Pons (tissue), 1 donor: ENCODE measurements at regions not wholly inside any gene's neighbourhood (a gene's known extent, or its start where the extent isn't known, plus 50 kb on each side); places are given as distances from the start of the nearest gene placed in this dataset.
"Not testable (repeated sequence)": the region's sequence is repeated elsewhere in the genome, so short reads cannot be mapped to it uniquely, and the experiment has no call there.

ENCODE experiments used
- DNase-seq: peaks from one replicate; pipeline ENCODE4 v3.0.0-alpha.2; 2016; ENCODE audit warnings: low spot score

- no peak for DNase-seq
Observed at GRCh38 chr21:28181730-28182129, 810.9 kb downstream of the LTN1 start.

GRCh38 chr21:28179136-28179535 is 813.5 kb downstream of the LTN1 start:
- no peak for DNase-seq

- DNase-seq, result no peak
Observed at GRCh38 chr21:28177124-28177523, 815.6 kb downstream of the LTN1 start.

- no peak for DNase-seq
Observed at GRCh38 chr21:28174701-28175100, 818.0 kb downstream of the LTN1 start.

- DNase-seq, result no peak
Observed at GRCh38 chr21:28174006-28174405, 818.7 kb downstream of the LTN1 start.

GRCh38 chr21:28172376-28172775 is 820.3 kb downstream of the LTN1 start:
- DNase-seq, result no peak

GRCh38 chr21:28167366-28167765 is 825.3 kb downstream of the LTN1 start:
- DNase-seq, result no peak

- DNase-seq, result not testable (repeated sequence)
Observed at GRCh38 chr21:28164519-28164918, 828.2 kb downstream of the LTN1 start.

- not testable (repeated sequence) for DNase-seq
Observed at GRCh38 chr21:28162052-28162451, 830.6 kb downstream of the LTN1 start.

GRCh38 chr21:28160378-28160777 is 832.3 kb downstream of the LTN1 start:
- no peak for DNase-seq

GRCh38 chr21:28159396-28159795 is 833.3 kb downstream of the LTN1 start:
- DNase-seq, result no peak

- DNase-seq, result no peak
Observed at GRCh38 chr21:28156590-28156989, 836.1 kb downstream of the LTN1 start.

GRCh38 chr21:28154121-28154520 is 838.6 kb downstream of the LTN1 start:
- no peak for DNase-seq

GRCh38 chr21:28152732-28153131 is 839.9 kb downstream of the LTN1 start:
- no peak for DNase-seq

GRCh38 chr21:28151758-28152157 is 840.9 kb downstream of the LTN1 start:
- DNase-seq, result no peak

GRCh38 chr21:28150778-28151177 is 841.9 kb downstream of the LTN1 start:
- DNase-seq, result no peak

- DNase-seq, result no peak
Observed at GRCh38 chr21:28148400-28149064, 844.1 kb downstream of the LTN1 start.

GRCh38 chr21:28144653-28145052 is 848.0 kb downstream of the LTN1 start:
- DNase-seq, result no peak

- DNase-seq, result no peak
Observed at GRCh38 chr21:28144089-28144488, 848.6 kb downstream of the LTN1 start.

- DNase-seq, result no peak
Observed at GRCh38 chr21:28142697-28143096, 850.0 kb downstream of the LTN1 start.

GRCh38 chr21:28138272-28138671 is 854.4 kb downstream of the LTN1 start:
- DNase-seq, result no peak

- no peak for DNase-seq
Observed at GRCh38 chr21:28136656-28137255, 855.9 kb downstream of the LTN1 start.

GRCh38 chr21:28135646-28136045 is 857.0 kb downstream of the LTN1 start:
- DNase-seq, result no peak

GRCh38 chr21:28133116-28133515 is 859.6 kb downstream of the LTN1 start:
- DNase-seq, result no peak
